Suprapubic skin (tissue), 3 donors: ENCODE measurements at regions not wholly inside any gene's neighbourhood (a gene's known extent, or its start where the extent isn't known, plus 50 kb on each side); places are given as distances from the start of the nearest gene placed in this dataset.

Experiments used
- CTCF ChIP-seq, 2 donors: fragments of 200-600 bp in 1 of 2; fragments of 450-650 bp in 1 of 2; sonication (generic) in 1 of 2; IDR thresholded peaks; one replicate each; pipeline ENCODE4 v1.5.1; 2016 to 2019; ENCODE audit warnings: antibody characterized with exemption in 2 of 2, mild to moderate bottlenecking in 1 of 2, moderate library complexity in 1 of 2
- EP300 ChIP-seq: sonication (generic); formaldehyde crosslinking; IDR thresholded peaks from one replicate; pipeline ENCODE4 v1.6.1; 2017; ENCODE audit warnings: antibody characterized with exemption

- TF ChIP-seq CTCF (IDR thresholded peaks at IDR 0.05) (no peak), EP300 (no peak)
Observed at GRCh38 chr6:76574746-76575145, 502.3 kb upstream of the IMPG1 start.
